ENCODE measurements at regions not wholly inside any gene's neighbourhood (a gene's known extent, or its start where the extent isn't known, plus 50 kb on each side); places are given as distances from the start of the nearest gene placed in this dataset.
A peak's percentile ranks its signal among the peaks of the same experiment; 100 is the strongest.

DNA sequence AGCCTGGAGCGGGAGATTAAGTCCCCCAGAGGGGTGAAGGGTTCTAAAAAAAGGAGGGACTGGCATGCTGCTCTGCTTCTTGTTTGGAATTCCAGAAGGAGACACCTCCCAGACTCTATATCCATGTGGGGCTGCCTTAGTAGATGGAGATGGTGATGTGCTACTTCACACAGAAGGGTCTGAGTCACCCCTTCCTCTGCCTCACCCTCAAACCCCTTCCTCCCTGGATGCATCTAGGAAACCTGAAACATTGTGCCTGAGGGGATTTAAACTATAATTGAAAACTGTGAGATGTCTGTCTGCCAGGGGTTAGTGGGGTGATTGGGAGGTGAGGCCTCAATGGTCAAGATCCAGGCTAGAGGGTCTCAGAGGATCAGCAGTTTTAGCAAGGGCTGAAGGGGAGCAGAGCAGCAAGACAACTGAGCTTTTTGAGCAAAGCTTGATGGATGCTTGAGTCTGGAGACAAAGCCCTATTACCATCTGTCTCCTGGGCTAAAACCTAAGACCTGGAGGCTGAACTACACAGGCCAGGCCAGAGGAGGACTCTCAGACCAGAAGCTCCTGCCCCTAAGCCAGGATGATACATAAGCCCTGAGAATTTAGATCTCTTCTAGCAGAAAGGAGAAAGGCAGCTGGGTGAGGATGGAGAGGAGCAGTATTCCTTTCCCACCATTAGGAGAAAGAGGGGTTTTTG, 314.7 kb upstream of the ATP2B1 start:
- H3K4me3 ChIP-seq (ENCODE audit: low read depth, low read length): no peak overlapping the region
- TF ChIP-seq, protein P1, sequence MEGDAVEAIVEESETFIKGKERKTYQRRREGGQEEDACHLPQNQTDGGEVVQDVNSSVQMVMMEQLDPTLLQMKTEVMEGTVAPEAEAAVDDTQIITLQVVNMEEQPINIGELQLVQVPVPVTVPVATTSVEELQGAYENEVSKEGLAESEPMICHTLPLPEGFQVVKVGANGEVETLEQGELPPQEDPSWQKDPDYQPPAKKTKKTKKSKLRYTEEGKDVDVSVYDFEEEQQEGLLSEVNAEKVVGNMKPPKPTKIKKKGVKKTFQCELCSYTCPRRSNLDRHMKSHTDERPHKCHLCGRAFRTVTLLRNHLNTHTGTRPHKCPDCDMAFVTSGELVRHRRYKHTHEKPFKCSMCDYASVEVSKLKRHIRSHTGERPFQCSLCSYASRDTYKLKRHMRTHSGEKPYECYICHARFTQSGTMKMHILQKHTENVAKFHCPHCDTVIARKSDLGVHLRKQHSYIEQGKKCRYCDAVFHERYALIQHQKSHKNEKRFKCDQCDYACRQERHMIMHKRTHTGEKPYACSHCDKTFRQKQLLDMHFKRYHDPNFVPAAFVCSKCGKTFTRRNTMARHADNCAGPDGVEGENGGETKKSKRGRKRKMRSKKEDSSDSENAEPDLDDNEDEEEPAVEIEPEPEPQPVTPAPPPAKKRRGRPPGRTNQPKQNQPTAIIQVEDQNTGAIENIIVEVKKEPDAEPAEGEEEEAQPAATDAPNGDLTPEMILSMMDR (IDR thresholded peaks at IDR 0.05; ENCODE audit: insufficient read depth, low read depth, low read length): no peak
- no peak for DNase-seq (ENCODE audit: low read depth)

DNA sequence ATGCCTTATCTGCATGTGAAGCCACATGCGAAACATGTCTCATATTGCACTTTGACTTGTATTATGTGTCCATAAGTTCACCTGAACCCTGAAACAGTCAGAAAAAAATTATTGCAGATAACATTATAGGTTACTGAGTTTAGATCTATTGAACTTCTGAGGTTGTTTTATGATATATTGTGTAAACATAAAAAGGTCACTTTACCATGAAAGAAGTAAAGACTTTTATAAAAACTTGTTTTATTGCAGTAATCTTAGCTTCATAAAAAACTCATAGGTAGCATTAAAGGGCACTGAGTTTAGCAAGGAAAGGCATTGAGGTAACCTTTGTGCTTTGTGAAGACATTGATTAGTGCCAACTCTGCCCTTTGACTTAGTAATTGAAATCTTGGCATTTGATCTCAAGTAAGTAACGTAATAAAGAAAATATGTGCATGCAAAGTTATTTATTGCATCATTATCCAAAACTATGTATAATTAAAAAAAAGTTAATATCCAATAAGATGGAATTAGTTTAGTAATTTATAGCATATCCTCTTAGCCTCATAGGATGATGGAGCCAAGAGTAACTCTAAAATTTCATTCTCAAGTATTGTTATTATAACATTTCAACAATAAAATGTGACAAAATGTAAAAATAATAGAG, 313.3 kb upstream of the ATP2B1 start:
- DNase-seq (ENCODE audit: low read depth): no peak
- TF ChIP-seq, protein P1 (IDR thresholded peaks at IDR 0.05; ENCODE audit: insufficient read depth, low read depth, low read length): no peak
- H3K4me3 ChIP-seq (ENCODE audit: low read depth, low read length): no peak overlapping the region

DNA sequence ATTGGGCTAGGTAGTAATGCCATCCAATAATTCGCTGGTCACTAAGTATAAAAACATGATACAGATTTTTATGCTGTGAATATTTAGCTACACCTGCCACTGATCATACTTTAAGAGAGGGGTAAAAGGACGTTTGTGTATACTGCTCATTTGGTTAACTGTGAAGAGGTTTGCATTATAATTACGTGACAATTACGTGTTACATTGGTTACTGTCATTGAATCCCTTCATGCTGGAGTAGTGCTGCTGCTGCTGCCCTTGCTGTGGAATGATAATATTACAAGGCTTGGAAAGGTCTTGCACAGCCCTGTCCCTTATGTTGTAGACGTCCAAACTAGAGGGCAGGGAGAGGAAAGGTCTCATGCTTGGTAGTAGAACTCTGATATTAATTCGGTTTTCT, 312.2 kb upstream of the ATP2B1 start:
- TF ChIP-seq, protein P1 (IDR thresholded peaks at IDR 0.05; ENCODE audit: insufficient read depth, low read depth, low read length): no peak

DNA sequence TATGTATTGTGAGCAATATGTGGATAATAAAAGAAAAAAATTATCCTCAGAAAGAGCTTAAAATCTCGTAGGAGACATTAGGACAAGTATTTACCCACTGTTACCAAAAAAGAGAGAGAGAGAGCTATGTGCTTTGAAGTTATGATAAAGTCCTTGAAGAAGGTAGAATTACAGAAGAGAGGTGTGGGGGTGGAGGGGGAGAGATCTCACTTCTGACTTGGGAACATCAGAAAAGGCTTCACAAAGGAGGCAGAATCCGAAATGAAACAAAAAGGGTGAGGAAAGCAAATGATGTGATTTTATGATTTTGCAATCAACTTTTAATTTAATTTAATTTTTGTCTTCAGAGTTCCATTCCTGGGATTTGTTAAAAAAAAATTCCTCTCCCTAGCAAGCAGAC, 311.8 kb upstream of the ATP2B1 start:
- TF ChIP-seq, protein P1 (IDR thresholded peaks at IDR 0.05; ENCODE audit: insufficient read depth, low read depth, low read length): no peak
- no peak for DNase-seq (ENCODE audit: low read depth)
- H3K4me3 ChIP-seq (ENCODE audit: low read depth, low read length): no peak overlapping the region

More for the DNA sequence above, 312.2 kb upstream of the ATP2B1 start:
- no peak for DNase-seq (ENCODE audit: low read depth)
- H3K4me3 ChIP-seq (ENCODE audit: low read depth, low read length): no peak overlapping the region

DNA sequence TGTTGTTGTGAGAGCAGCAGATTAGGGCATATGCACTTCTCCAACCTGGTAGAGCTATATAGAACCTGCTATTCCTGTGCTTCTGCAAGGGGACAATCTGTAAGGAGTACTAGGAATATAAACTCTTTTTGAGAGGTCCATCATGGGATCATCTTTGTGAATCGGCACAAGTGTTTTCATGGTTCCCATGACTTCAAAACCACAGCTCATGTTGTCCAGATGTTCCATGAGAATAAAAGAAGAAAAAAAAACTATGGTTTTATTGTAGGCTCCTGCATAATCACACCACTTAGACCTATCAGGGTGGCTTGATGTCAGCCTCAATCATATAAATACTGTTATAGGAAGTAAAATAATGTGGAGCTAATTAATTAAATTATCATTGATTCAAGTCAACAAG, 311.4 kb upstream of the ATP2B1 start:
- TF ChIP-seq, protein P1 (IDR thresholded peaks at IDR 0.05; ENCODE audit: insufficient read depth, low read depth, low read length): no peak
- no peak overlapping the region for H3K4me3 ChIP-seq (ENCODE audit: low read depth, low read length)
- DNase-seq (ENCODE audit: low read depth): peak; percentile 39

DNA sequence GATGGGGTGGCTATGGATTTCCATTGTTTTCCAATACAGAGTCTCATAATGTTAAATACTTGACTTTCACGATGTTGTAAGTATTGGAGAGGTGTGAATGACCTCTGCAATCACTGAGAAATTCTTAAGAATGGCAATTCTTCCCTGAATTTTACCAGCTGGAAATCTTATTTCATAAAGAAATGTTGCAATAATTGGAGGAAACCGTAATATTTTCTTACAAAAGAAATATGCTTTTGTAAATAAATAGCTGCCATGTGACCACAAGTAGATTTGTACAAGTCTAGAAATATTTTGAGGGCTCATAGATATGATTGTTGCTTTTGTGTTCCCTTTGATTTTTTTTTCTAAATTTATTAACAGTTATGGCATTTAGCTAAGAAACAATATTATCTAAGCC, 308.7 kb upstream of the ATP2B1 start:
- no peak for DNase-seq (ENCODE audit: low read depth)
- H3K4me3 ChIP-seq (ENCODE audit: low read depth, low read length): no peak overlapping the region

More for the DNA sequence above, 308.7 kb upstream of the ATP2B1 start:
- TF ChIP-seq, protein P1 (IDR thresholded peaks at IDR 0.05; ENCODE audit: insufficient read depth, low read depth, low read length): no peak
